Transverse colon (tissue), 4 donors: ENCODE measurements at regions not wholly inside any gene's neighbourhood (a gene's known extent, or its start where the extent isn't known, plus 50 kb on each side); places are given as distances from the start of the nearest gene placed in this dataset.
"Not testable (repeated sequence)": the region's sequence is repeated elsewhere in the genome, so short reads cannot be mapped to it uniquely, and the experiment has no call there.

Experiments
- DNase-seq: peaks from one replicate; pipeline ENCODE4 v3.0.0-alpha.2; 2019
- H3K27ac ChIP-seq, 4 donors: fragments of 200-600 bp; sonication (generic); 2 replicates each; pipeline ENCODE4 v1.5.1; 2016 to 2018; ENCODE audit warnings: inconsistent platforms in 4 of 4
- H3K27me3 ChIP-seq: fragments of 200-600 bp; sonication (generic); 2 replicates; pipeline ENCODE4 v1.5.1; 2017; ENCODE audit warnings: inconsistent platforms
- H3K36me3 ChIP-seq, 4 donors: fragments of 200-600 bp; sonication (generic); 2 replicates each; pipeline ENCODE4 v1.5.1; 2017 to 2019; ENCODE audit warnings: inconsistent platforms in 4 of 4
- H3K4me1 ChIP-seq, 4 donors: fragments of 200-600 bp; sonication (generic); 2 replicates each; pipeline ENCODE4 v1.5.1; 2017 to 2020; ENCODE audit warnings: inconsistent platforms in 4 of 4
- H3K4me3 ChIP-seq, 4 donors: fragments of 200-600 bp; sonication (generic); 1 replicate in 1 of 4; 2 replicates in 3 of 4; pipeline versions ENCODE4 v1.5.1 to v1.6.1; 2017 to 2019; ENCODE audit warnings: inconsistent platforms in 4 of 4
- H3K9me3 ChIP-seq, 2 donors: fragments of 200-600 bp; sonication (generic); 2 replicates each; pipeline ENCODE4 v1.5.1; 2017 to 2019; ENCODE audit warnings: inconsistent platforms in 2 of 2
- EP300 ChIP-seq: sonication (generic); formaldehyde crosslinking; IDR thresholded peaks from one replicate; pipeline ENCODE4 v1.6.1; 2017; ENCODE audit warnings: antibody characterized with exemption, low read depth
- POLR2A ChIP-seq: fragments of 450-650 bp; IDR thresholded peaks from one replicate; pipeline ENCODE4 v1.6.1; 2016; ENCODE audit warnings: antibody characterized with exemption, mild to moderate bottlenecking, moderate library complexity
- POLR2AphosphoS5 ChIP-seq, 3 donors: sonication (generic); formaldehyde crosslinking; IDR thresholded peaks; one replicate each; pipeline ENCODE4 v1.6.1; 2016; ENCODE audit warnings: antibody characterized with exemption in 3 of 3
- WGBS, 2 donors: methylation state at CpG; one replicate each; pipeline ENCODE4 v1.1.5; 2018; ENCODE audit warnings: low coverage in 1 of 2; 5-methylcytosine and 5-hydroxymethylcytosine counted together
- in situ Hi-C, 4 donors: fragments of 200-750 bp; cut with MboI; loops; one replicate each; pipeline versions ENCODE4 v1.15.0 to v1.15.1; 2017; ENCODE audit warnings: low sequenced_read_pairs in 3 of 4, low pct_ligation_motif_present in 1 of 4, low pct_unique_long_range_greater_than_20kb in 1 of 4
- intact Hi-C: fragments of 100-400 bp; cut with DNase I; formaldehyde crosslinking; loops from one replicate; pipeline ENCODE4 v1.15.1; 2023; ENCODE audit warnings: low total_unique reads
- TF ChIP-seq, protein P1 (sequence below), 5 experiments: fragments of 200-600 bp in 3 of 5; fragments of 450-650 bp in 2 of 5; sonication (generic) in 3 of 5; IDR thresholded peaks; 1 replicate in 2 of 5; 2 replicates in 3 of 5; pipeline ENCODE4 v1.5.1; 2016 to 2017; ENCODE audit warnings: antibody characterized with exemption in 5 of 5, inconsistent platforms in 3 of 5, mild to moderate bottlenecking in 2 of 5, moderate library complexity in 1 of 5

DNA sequence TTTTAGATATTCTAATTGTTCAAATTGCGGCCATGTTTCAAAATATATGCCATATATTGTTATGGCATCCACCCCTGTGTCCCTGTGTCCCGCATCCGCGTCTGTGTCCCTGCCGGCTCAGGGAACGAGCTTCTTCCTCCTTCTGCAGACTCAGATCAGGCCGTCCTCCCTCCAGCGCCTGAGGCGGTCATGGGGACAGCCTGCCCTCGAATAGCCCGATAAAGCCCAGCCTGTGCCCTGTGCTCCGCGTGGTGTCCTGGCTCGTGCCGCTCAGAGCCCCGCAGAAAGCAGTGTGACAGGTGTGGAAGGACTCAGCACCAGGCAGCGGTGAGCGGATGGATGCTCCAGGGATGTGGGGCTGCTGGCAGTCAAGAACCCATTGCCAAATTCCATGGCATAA is 663.4 kb upstream of the DEFB115 start:
- H3K9me3 ChIP-seq, result no peaks in the 10 kb centered on the region
- no peak for DNase-seq
- no peak overlapping the region for H3K4me3 ChIP-seq
- no peaks in the 10 kb centered on the region for H3K36me3 ChIP-seq
- TF ChIP-seq, protein P1, sequence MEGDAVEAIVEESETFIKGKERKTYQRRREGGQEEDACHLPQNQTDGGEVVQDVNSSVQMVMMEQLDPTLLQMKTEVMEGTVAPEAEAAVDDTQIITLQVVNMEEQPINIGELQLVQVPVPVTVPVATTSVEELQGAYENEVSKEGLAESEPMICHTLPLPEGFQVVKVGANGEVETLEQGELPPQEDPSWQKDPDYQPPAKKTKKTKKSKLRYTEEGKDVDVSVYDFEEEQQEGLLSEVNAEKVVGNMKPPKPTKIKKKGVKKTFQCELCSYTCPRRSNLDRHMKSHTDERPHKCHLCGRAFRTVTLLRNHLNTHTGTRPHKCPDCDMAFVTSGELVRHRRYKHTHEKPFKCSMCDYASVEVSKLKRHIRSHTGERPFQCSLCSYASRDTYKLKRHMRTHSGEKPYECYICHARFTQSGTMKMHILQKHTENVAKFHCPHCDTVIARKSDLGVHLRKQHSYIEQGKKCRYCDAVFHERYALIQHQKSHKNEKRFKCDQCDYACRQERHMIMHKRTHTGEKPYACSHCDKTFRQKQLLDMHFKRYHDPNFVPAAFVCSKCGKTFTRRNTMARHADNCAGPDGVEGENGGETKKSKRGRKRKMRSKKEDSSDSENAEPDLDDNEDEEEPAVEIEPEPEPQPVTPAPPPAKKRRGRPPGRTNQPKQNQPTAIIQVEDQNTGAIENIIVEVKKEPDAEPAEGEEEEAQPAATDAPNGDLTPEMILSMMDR (IDR thresholded peaks at IDR 0.05), result no peak
- TF ChIP-seq POLR2A (no peak), POLR2AphosphoS5 (IDR thresholded peaks at IDR 0.05) (no peak), EP300 (no peak)
- in situ Hi-C loops (no loop called here), intact Hi-C loops (no loop called here)
- WGBS, 2 donors, result 73 to 92% methylated on average over 1 to 18 of the region's 18 CpGs
- no peaks in the 10 kb centered on the region for H3K4me1 ChIP-seq
- no peak overlapping the region for H3K27ac ChIP-seq
- H3K27me3 ChIP-seq, result no peaks in the 10 kb centered on the region

DNA sequence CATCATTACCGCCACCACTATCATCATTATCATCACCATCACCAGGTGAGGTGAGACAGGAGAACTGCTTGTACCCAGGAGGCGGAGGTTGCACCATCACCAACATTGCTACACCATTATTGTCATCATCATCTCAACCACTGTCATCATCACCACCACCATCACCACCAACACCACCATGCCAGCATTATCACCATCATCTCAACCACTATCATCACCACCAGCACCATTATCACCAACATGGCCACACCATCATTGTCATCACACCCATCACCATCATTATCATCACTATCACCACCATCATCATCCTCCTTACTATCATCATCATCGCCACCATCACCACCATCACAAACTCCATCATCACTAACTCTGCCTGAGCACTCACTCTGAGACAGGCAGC is 661.8 kb upstream of the DEFB115 start:
- Histone ChIP-seq H3K4me1 (no peaks in the 10 kb centered on the region), H3K4me3 (no peak overlapping the region), H3K27ac (no peak overlapping the region), H3K9me3 (no peaks in the 10 kb centered on the region), H3K27me3 (no peaks in the 10 kb centered on the region), H3K36me3 (no peaks in the 10 kb centered on the region)
- no peak for TF ChIP-seq POLR2AphosphoS5 (IDR thresholded peaks at IDR 0.05)
- no peak for TF ChIP-seq EP300
- TF ChIP-seq, protein P1 (IDR thresholded peaks at IDR 0.05), result no peak
- TF ChIP-seq POLR2A, result no peak
- intact Hi-C loops, result no loop called here
- no peak for DNase-seq
- in situ Hi-C loops, result no loop called here
- WGBS, 2 donors, result 87 to 93% methylated on average over 3 of the region's 3 CpGs

DNA sequence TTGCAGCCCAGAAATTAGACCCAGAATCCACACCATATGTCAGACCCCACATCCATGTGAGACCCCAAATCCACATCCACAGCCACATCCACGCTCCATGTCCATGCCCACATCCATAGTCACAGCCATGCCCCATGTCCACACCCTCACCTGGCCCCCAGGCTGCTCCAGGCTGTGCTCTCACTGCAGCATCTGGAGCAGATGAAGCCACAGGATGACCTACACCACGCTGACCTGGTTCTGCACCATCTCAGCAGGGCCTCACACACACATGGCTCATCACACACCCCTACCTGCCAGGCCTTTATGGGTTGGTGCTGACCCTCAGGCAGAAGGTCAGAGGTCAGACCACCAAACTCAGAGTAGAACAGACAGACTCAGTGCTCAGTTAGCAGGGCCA is 660.0 kb upstream of the DEFB115 start:
- WGBS, 2 donors, result 22% methylated on average over 2 of the region's 2 CpGs; no CpG with 5 or more reads in 1 of the 2 donors
- in situ Hi-C loops, intact Hi-C loops: not testable (repeated sequence)

DNA sequence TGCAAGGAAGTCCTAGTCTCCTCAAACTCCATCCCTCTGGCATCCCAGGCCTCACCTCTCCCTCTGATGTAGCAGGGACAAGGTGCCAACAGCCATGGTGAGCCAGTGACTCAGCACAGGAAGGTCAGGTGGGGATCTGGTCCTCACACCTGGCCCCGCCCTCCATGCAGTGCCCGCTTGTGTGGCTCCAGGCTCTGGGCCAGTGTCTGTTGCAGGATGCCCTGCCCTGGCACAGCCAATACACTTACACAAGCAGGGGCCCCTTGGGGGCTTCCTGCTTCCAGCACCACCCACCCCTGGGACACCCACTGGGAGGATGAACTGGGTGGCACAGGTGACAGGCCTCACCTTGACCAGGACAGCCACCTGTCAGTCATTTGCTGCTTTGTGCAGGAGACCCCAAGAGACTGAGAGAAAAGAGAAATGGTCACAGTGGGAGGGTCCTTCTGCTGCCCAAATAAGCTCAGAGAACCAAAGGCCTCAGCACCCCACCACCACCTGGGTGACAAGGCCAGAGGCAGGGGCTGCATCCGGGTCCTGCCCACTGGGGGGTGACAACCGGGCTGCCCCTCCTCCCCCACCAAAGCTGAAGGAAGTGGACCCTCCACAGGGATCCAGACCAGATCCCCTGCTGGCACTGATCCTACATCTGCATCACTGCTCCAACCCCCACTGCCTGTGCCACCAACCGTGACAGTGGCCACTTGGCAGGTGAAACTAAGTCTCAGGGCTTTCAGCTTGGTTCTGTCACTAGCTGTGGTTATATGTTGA is 658.8 kb upstream of the DEFB115 start:
- in situ Hi-C loops, result no loop called here
- no peak for DNase-seq
- 88% methylated on average over 3 of the region's 5 CpGs; no CpG with 5 or more reads in 1 of the 2 donors for WGBS, 2 donors
- Histone ChIP-seq H3K4me1 (no peaks in the 10 kb centered on the region), H3K9me3 (no peaks in the 10 kb centered on the region), H3K27me3 (no peaks in the 10 kb centered on the region), H3K4me3 (no peak overlapping the region), H3K27ac (no peak overlapping the region), H3K36me3 (no peaks in the 10 kb centered on the region)
- intact Hi-C loops, result no loop called here
- TF ChIP-seq EP300, result no peak
- TF ChIP-seq POLR2AphosphoS5 (IDR thresholded peaks at IDR 0.05), result no peak
- TF ChIP-seq, protein P1 (IDR thresholded peaks at IDR 0.05), result no peak
- TF ChIP-seq POLR2A, result no peak

More for the DNA sequence above, 660.0 kb upstream of the DEFB115 start:
- H3K9me3 ChIP-seq, H3K4me3 ChIP-seq, H3K27me3 ChIP-seq, H3K36me3 ChIP-seq, DNase-seq, H3K4me1 ChIP-seq, H3K27ac ChIP-seq: not testable (repeated sequence)

DNA sequence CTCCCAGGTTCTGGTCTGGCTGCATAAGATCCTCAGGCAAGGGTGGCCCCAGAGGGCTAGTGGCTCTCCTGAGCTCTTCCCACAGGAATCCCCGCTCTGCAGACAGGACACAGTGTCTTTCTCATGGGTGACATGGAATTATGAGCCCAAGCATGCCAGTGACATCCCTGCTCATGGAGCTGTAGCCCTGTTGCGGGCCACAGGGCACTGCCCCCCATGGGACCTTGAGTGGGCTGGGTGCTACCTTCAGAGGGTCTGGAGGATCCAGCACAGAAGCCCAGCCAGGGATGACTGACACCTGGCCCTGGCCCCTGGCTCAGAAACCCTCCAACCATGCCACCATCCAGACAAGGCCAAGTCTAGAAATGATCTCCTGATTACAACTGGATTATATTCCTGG is 657.5 kb upstream of the DEFB115 start:
- intact Hi-C loops (no loop called here), in situ Hi-C loops (no loop called here)
- Histone ChIP-seq H3K4me3 (no peak overlapping the region), H3K27me3 (no peaks in the 10 kb centered on the region), H3K4me1 (no peaks in the 10 kb centered on the region), H3K27ac (no peak overlapping the region), H3K36me3 (no peaks in the 10 kb centered on the region), H3K9me3 (no peaks in the 10 kb centered on the region)
- 57% methylated on average over 2 of the region's 2 CpGs; no CpG with 5 or more reads in 1 of the 2 donors for WGBS, 2 donors
- no peak for DNase-seq
- TF ChIP-seq POLR2AphosphoS5 (IDR thresholded peaks at IDR 0.05) (no peak), EP300 (no peak), POLR2A (no peak)
- TF ChIP-seq, protein P1 (IDR thresholded peaks at IDR 0.05), result no peak
